ENCODE measurements at regions not wholly inside any gene's neighbourhood (a gene's known extent, or its start where the extent isn't known, plus 50 kb on each side); places are given as distances from the start of the nearest gene placed in this dataset.
"Not testable (repeated sequence)": the region's sequence is repeated elsewhere in the genome, so short reads cannot be mapped to it uniquely, and the experiment has no call there.

GRCh38 chrY:26322756-26323155, 700.8 kb downstream of the CDY1 start:
- H3K27ac ChIP-seq (ENCODE audit: low read depth, low read length); H3K9ac ChIP-seq (replicated peaks in 1 of 4; ENCODE audit: extremely low read depth in 1 of 4, low read depth in 3 of 4, low read length in 3 of 4); H2AFZ ChIP-seq (ENCODE audit: low read length); H2BK5ac ChIP-seq (ENCODE audit: low read depth, low read length); H2BK12ac ChIP-seq (ENCODE audit: low read depth, low read length); H3K4me1 ChIP-seq (replicated peaks in 1 of 4; ENCODE audit: control insufficient read depth in 3 of 4, insufficient read depth in 4 of 4, low read length in 3 of 4); H3K4me2 ChIP-seq (ENCODE audit: insufficient read depth in 1 of 2, low read depth in 2 of 2, low read length in 2 of 2); H3K23me2 ChIP-seq (ENCODE audit: low read depth, low read length); H4K91ac ChIP-seq (replicated peaks; ENCODE audit: insufficient read length, low read length); H3K79me1 ChIP-seq (ENCODE audit: low read depth, low read length); H4K5ac ChIP-seq (ENCODE audit: insufficient read length, low read depth, low read length); H3K9me3 ChIP-seq (ENCODE audit: insufficient read depth in 2 of 2, low read depth in 1 of 2, low read length in 1 of 2); CTCF ChIA-PET (ENCODE audit: partially characterized antibody); H3K18ac ChIP-seq (ENCODE audit: extremely low read depth, low read length); H4K8ac ChIP-seq (ENCODE audit: extremely low read depth, insufficient read depth, low read length); POLR2A ChIA-PET (ENCODE audit: partially characterized antibody); H3K4me3 ChIP-seq (ENCODE audit: extremely low read depth in 1 of 4, insufficient read depth in 2 of 4, low read depth in 3 of 4, low read length in 4 of 4); H3K36me3 ChIP-seq (ENCODE audit: control insufficient read depth in 2 of 4, insufficient read depth in 4 of 4, low read length in 3 of 4); H2AK5ac ChIP-seq (ENCODE audit: low read depth, low read length); H3K27me3 ChIP-seq (replicated peaks in 1 of 4; ENCODE audit: control insufficient read depth in 3 of 4, extremely low read depth in 1 of 4, insufficient read depth in 3 of 4, low read length in 3 of 4); H2BK15ac ChIP-seq (ENCODE audit: low read length); H3K79me2 ChIP-seq (ENCODE audit: control insufficient read depth in 1 of 2, insufficient read depth in 2 of 2, low read length in 2 of 2); H2BK120ac ChIP-seq (replicated peaks; ENCODE audit: low read depth, low read length); H4K20me1 ChIP-seq (replicated peaks in 1 of 2; ENCODE audit: control insufficient read depth in 1 of 2, insufficient read depth in 2 of 2, low read length in 2 of 2); H3K14ac ChIP-seq (ENCODE audit: insufficient read length); H2BK20ac ChIP-seq (ENCODE audit: low read length); H3K56ac ChIP-seq (replicated peaks; ENCODE audit: insufficient read length, low read depth, low read length); H3K23ac ChIP-seq (ENCODE audit: insufficient read length); DNase-seq (ENCODE audit: low read depth in 1 of 2, low spot score in 2 of 2); H3K4ac ChIP-seq (replicated peaks; ENCODE audit: insufficient read length, low read depth, low read length); FAIRE-seq: not testable (repeated sequence)
- 86% methylated on average over 1 of the region's 1 CpG; no CpG with 5 or more reads in 1 of the 2 experiments for WGBS, 2 experiments (ENCODE audit: extremely low coverage in 1 of 2, insufficient coverage in 1 of 2, insufficient read length in 1 of 2, insufficient replicate concordance in 2 of 2, low coverage in 1 of 2, low lambda C conversion rate in 2 of 2, missing lambda C conversion rate in 1 of 2)

- H3K4me1 ChIP-seq (replicated peaks in 1 of 4; ENCODE audit: control insufficient read depth in 3 of 4, insufficient read depth in 4 of 4, low read length in 3 of 4); H2BK12ac ChIP-seq (ENCODE audit: low read depth, low read length); H2BK20ac ChIP-seq (ENCODE audit: low read length); H3K23ac ChIP-seq (ENCODE audit: insufficient read length); H3K18ac ChIP-seq (ENCODE audit: extremely low read depth, low read length); H3K79me2 ChIP-seq (ENCODE audit: control insufficient read depth in 1 of 2, insufficient read depth in 2 of 2, low read length in 2 of 2); H4K20me1 ChIP-seq (replicated peaks in 1 of 2; ENCODE audit: control insufficient read depth in 1 of 2, insufficient read depth in 2 of 2, low read length in 2 of 2); H2BK120ac ChIP-seq (replicated peaks; ENCODE audit: low read depth, low read length); POLR2A ChIA-PET (ENCODE audit: partially characterized antibody); H2BK5ac ChIP-seq (ENCODE audit: low read depth, low read length); H3K23me2 ChIP-seq (ENCODE audit: low read depth, low read length); H2BK15ac ChIP-seq (ENCODE audit: low read length); H3K9me3 ChIP-seq (ENCODE audit: insufficient read depth in 2 of 2, low read depth in 1 of 2, low read length in 1 of 2); H3K4me2 ChIP-seq (ENCODE audit: insufficient read depth in 1 of 2, low read depth in 2 of 2, low read length in 2 of 2); H3K27ac ChIP-seq (ENCODE audit: low read depth, low read length); H2AFZ ChIP-seq (ENCODE audit: low read length); H2AK5ac ChIP-seq (ENCODE audit: low read depth, low read length); H4K5ac ChIP-seq (ENCODE audit: insufficient read length, low read depth, low read length); DNase-seq (ENCODE audit: low read depth in 1 of 2, low spot score in 2 of 2); CTCF ChIA-PET (ENCODE audit: partially characterized antibody); H3K27me3 ChIP-seq (replicated peaks in 1 of 4; ENCODE audit: control insufficient read depth in 3 of 4, extremely low read depth in 1 of 4, insufficient read depth in 3 of 4, low read length in 3 of 4); H3K56ac ChIP-seq (replicated peaks; ENCODE audit: insufficient read length, low read depth, low read length); H4K91ac ChIP-seq (replicated peaks; ENCODE audit: insufficient read length, low read length); H3K9ac ChIP-seq (replicated peaks in 1 of 4; ENCODE audit: extremely low read depth in 1 of 4, low read depth in 3 of 4, low read length in 3 of 4); H3K14ac ChIP-seq (ENCODE audit: insufficient read length); H3K79me1 ChIP-seq (ENCODE audit: low read depth, low read length); H3K4me3 ChIP-seq (ENCODE audit: extremely low read depth in 1 of 4, insufficient read depth in 2 of 4, low read depth in 3 of 4, low read length in 4 of 4); H3K36me3 ChIP-seq (ENCODE audit: control insufficient read depth in 2 of 4, insufficient read depth in 4 of 4, low read length in 3 of 4); H4K8ac ChIP-seq (ENCODE audit: extremely low read depth, insufficient read depth, low read length); H3K4ac ChIP-seq (replicated peaks; ENCODE audit: insufficient read length, low read depth, low read length): not testable (repeated sequence)
- FAIRE-seq: peak; percentile 24
Measured at GRCh38 chrY:26352931-26353330, 731.0 kb downstream of the CDY1 start.

Measured in H1 (cell line).